Kidney epithelial cell (primary cell): ENCODE measurements at regions not wholly inside any gene's neighbourhood (a gene's known extent, or its start where the extent isn't known, plus 50 kb on each side); places are given as distances from the start of the nearest gene placed in this dataset.

Experiments used
- DNase-seq: peaks from one replicate; pipeline ENCODE4 v3.0.0-alpha.2; 2010; ENCODE audit warnings: low read depth
- H3K27me3 ChIP-seq: 2 replicates; pipeline ENCODE4 v1.6.0; 2011; ENCODE audit warnings: low read length; ENCODE audit not compliant: control insufficient read depth, insufficient read depth
- H3K36me3 ChIP-seq: 2 replicates; pipeline ENCODE4 v1.5.1; 2011; ENCODE audit warnings: low read length; ENCODE audit not compliant: control insufficient read depth, insufficient read depth
- H3K4me3 ChIP-seq: 2 replicates; pipeline ENCODE4 v1.5.1; 2011; ENCODE audit warnings: low read depth, mild to moderate bottlenecking, control low read depth, low read length
- TF ChIP-seq, protein P1 (sequence below): IDR thresholded peaks from 2 replicates; pipeline ENCODE4 v1.5.1; 2011; ENCODE audit warnings: mild to moderate bottlenecking, moderate library complexity, low read length, control low read depth, inconsistent platforms; ENCODE audit not compliant: insufficient read depth, poor library complexity, severe bottlenecking

DNA sequence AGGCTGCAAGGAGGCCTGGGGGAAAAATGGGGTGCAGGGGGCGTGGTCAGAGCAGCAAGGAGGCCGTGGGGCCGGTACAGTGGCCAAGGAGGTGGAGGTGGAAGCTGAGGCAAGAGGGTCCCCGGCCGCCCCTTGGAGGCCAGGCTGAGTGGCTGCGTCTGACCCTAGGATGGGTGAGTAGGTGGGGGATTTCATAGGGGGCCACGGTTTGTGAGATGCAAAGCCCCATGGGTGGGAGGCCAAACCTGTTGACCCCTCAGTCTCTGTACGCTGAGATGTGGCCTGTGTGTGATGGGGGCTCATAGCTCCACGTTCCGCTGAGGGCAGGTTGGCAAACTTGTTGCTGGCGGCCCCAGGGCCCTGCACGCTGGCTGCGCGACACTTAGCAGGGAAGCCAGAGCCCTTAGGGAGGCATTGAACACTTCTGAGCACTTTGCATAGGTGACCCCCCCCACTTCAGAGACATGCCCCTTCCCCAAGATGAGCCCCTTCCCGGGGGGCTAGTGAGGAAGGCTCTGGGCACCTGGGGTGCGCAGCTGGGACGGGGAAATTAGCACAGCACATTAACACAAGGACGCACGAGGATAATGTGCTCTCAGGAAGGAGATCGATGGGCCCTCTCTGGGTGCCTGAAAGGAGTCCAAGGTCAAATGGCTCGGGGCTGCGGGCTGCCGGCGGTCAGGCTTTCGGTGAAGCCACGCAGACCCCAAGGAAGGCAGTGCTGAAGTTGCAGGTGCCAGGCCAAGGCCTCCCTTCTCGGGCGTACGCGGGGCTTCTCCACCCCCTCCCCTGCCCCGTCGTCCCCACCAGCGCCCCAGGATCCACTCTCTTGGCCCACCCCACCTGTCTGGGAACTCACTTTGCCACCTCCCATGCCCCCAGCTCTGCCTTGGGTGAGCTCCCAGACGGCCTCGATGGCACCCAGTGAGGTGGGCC, 107.4 kb downstream of the HMX1 start:
- TF ChIP-seq, protein P1, sequence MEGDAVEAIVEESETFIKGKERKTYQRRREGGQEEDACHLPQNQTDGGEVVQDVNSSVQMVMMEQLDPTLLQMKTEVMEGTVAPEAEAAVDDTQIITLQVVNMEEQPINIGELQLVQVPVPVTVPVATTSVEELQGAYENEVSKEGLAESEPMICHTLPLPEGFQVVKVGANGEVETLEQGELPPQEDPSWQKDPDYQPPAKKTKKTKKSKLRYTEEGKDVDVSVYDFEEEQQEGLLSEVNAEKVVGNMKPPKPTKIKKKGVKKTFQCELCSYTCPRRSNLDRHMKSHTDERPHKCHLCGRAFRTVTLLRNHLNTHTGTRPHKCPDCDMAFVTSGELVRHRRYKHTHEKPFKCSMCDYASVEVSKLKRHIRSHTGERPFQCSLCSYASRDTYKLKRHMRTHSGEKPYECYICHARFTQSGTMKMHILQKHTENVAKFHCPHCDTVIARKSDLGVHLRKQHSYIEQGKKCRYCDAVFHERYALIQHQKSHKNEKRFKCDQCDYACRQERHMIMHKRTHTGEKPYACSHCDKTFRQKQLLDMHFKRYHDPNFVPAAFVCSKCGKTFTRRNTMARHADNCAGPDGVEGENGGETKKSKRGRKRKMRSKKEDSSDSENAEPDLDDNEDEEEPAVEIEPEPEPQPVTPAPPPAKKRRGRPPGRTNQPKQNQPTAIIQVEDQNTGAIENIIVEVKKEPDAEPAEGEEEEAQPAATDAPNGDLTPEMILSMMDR = no peak
- no peak for DNase-seq
- H3K36me3 ChIP-seq = no peaks in the 10 kb centered on the region
- no peak overlapping the region for H3K4me3 ChIP-seq
- peaks cover 2% of the 10 kb centered on the region for H3K27me3 ChIP-seq

DNA sequence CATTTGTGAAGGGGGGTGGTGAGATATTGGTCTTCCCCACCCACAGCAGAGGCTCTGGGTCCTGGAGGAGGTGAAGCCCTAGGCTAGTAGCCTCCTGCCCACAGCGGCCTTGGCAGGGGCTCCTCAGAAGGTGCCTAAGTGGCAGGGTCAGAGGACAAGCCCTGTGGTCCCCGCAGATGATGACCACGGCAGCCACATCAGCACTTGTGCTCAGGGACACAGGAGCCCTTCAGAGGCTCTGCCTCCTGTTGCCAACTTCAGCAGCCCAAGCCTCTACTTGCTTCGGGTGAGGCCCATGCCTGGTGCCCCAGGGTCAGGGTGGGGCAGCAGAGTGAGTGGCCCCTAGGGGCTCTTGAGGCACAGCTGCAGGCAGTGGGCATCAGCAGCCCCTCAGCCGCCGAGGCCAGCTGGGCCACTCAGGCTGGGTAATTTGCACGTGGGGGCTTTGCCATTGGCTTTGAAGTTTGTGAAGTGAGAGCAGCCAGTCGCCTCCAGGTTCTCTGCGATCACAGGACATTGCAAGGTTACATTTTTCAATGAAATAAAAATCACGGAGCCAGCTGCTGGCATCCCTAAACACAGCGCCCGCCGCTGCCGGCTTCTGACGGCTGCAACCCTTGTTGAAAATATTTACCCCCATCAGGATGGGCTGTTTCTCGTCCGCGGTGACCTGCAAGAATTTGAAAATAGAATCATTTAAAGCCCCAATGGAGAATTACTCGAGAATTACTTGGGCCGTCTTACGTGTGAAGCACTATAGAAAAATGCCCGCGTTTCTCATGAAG, 108.5 kb downstream of the HMX1 start:
- H3K36me3 ChIP-seq = no peaks in the 10 kb centered on the region
- H3K4me3 ChIP-seq = no peak overlapping the region
- TF ChIP-seq, protein P1 = no peak
- DNase-seq = no peak
- H3K27me3 ChIP-seq = peaks cover 2% of the 10 kb centered on the region

DNA sequence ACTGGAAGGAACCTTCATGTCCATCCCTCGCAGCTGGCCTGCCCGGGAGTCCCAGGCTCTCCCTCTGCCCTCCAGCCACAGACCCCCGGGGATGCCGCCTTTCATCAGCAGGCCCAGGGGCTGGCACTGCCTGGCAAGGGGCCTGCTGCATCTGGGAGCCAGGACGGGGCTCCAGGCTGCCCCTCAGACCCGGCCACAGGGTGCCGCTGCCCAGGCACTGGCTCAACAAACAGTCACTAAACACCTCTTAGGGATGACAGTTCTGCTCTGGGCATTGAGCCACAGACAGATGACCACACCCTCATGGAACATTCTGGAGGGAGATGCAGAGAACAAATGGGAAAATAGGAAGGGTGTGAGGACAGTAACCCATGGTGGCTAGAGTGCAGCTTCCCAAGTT, 109.3 kb downstream of the HMX1 start:
- Histone ChIP-seq H3K27me3 (peaks cover 2% of the 10 kb centered on the region), H3K4me3 (no peak overlapping the region), H3K36me3 (no peaks in the 10 kb centered on the region)
- DNase-seq = no peak
- TF ChIP-seq, protein P1 = no peak

DNA sequence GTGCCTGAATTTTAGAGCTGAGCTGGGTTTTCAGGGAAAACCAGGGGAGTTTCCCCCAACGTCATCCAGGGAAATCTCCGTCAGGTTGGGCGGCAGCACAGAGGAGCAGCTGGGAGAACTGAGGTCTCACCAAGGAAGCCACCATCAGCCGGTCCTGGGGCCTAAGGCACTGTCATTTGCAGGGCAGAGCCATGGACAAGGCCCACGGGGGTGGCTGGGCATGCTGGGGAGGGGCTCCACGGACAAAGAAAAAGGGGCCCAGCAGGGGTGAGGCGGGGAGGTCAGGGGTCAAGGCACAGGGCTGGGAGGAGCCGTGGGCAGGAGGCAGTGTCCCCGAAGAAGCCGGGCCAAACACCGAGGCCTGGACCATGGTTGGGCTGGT, 109.8 kb downstream of the HMX1 start:
- TF ChIP-seq, protein P1 = no peak

DNA sequence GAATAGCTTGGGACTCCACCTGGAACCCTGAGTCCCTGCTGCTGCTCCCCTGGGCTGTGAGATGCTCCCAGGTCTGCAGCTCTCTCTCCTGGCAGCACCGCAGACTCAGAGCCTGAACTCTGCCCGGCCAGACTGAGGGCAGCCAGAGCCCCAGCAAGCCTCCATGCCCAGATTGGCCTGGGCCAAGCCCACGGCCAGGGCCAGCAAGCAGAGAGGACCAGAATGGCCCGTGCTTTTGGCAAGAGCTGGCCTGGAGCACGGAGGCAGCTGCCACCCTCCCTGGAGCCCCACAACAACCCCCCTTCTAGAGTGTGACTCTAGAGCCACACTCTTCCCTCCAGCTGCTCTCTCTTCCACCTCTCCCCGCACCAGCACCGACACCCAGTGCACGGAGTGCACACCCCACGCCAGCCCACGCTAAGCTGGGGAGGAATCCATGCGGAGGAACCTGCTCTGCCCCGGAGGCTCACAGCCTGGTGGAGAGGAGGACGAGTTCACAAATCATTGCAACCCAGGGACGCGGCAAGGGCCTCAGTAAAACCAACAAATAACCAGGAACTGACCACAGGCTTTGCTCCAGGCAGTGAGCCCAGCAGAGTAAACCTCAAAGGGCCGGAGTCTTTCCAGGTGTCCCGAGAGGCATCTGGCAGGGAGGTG, 110.3 kb downstream of the HMX1 start:
- Histone ChIP-seq H3K4me3 (no peak overlapping the region), H3K36me3 (no peaks in the 10 kb centered on the region), H3K27me3 (peaks cover under 1% of the 10 kb centered on the region)
- no peak for DNase-seq
- TF ChIP-seq, protein P1 = no peak

More for the DNA sequence above, 109.8 kb downstream of the HMX1 start:
- Histone ChIP-seq H3K36me3 (no peaks in the 10 kb centered on the region), H3K4me3 (no peak overlapping the region), H3K27me3 (peaks cover 2% of the 10 kb centered on the region)
- DNase-seq = no peak
